ENCODE measurements at regions not wholly inside any gene's neighbourhood (a gene's known extent, or its start where the extent isn't known, plus 50 kb on each side); places are given as distances from the start of the nearest gene placed in this dataset.
"Not testable (repeated sequence)": the region's sequence is repeated elsewhere in the genome, so short reads cannot be mapped to it uniquely, and the experiment has no call there.

GRCh38 chr15:58323321-58323720 lies 108.5 kb upstream of the LIPC start:
- not testable (repeated sequence) for TF ChIP-seq POLR2A (IDR thresholded peaks at IDR 0.05; ENCODE audit: low read depth, low read length); ASH2L (IDR thresholded peaks at IDR 0.05; ENCODE audit: borderline replicate concordance, low read depth); TARDBP (IDR thresholded peaks at IDR 0.05; ENCODE audit: borderline replicate concordance); MYC (IDR thresholded peaks at IDR 0.05; ENCODE audit: insufficient read depth, insufficient read length, insufficient replicate concordance, low read length, severe bottlenecking); PKNOX1 (IDR thresholded peaks at IDR 0.05); ZBTB33 (IDR thresholded peaks at IDR 0.05); CTCF (IDR thresholded peaks at IDR 0.05 in 2 of 3, conservative IDR thresholded peaks at IDR 0.05 in 1 of 3; ENCODE audit: control insufficient read depth in 2 of 3, extremely low read depth in 1 of 3, insufficient read depth in 1 of 3, low read depth in 3 of 3, low read length in 3 of 3); BACH1 (IDR thresholded peaks at IDR 0.05; ENCODE audit: borderline replicate concordance)
